ENCODE measurements at regions not wholly inside any gene's neighbourhood (a gene's known extent, or its start where the extent isn't known, plus 50 kb on each side); places are given as distances from the start of the nearest gene placed in this dataset.

GRCh38 chr2:105187531-105187930, 54.0 kb upstream of the GPR45 start:
- peaks cover 16 to 18% of the 10 kb centered on the region in 2 donors for H3K4me1 ChIP-seq (ENCODE audit: control insufficient read depth in 2 of 2, insufficient read depth in 2 of 2, low read length in 2 of 2)
- H3K36me3 ChIP-seq (replicated peaks in 1 of 2; ENCODE audit: control extremely low read depth in 1 of 2, control insufficient read depth in 1 of 2, extremely low read depth in 1 of 2, insufficient read depth in 2 of 2, low read length in 1 of 2): no peaks in the 10 kb centered on the region
- Mint-ChIP-seq H3K4me3 (no peak overlapping the region), H3K9me3 (ENCODE audit: insufficient read depth) (peaks cover 4% of the 10 kb centered on the region), H3K4me1 (peaks cover 16% of the 10 kb centered on the region), H3K27ac (no peak overlapping the region), H3K27me3 (peaks cover 11% of the 10 kb centered on the region)
- TF ChIP-seq CTCF (IDR thresholded peaks at IDR 0.05): no peak
- H2AFZ ChIP-seq (ENCODE audit: insufficient read depth, low read depth, low read length, poor library complexity, severe bottlenecking): no peak overlapping the region
- DNase-seq: no peak
- no peak overlapping the region for H3K4me2 ChIP-seq (replicated peaks; ENCODE audit: low read depth, low read length, poor library complexity, severe bottlenecking)
- H3K27ac ChIP-seq (ENCODE audit: low read length in 2 of 2): no peak overlapping the region
- H3K79me2 ChIP-seq (ENCODE audit: control insufficient read depth, insufficient read depth, low read length): no peaks in the 10 kb centered on the region
- intact Hi-C loops (cut with micrococcal nuclease): no loop called here
- WGBS (ENCODE audit: insufficient coverage): no CpG with 5 or more reads among the region's 7 CpGs
- H4K20me1 ChIP-seq (ENCODE audit: control insufficient read depth, insufficient read depth, low read length, poor library complexity, severe bottlenecking): no peaks in the 10 kb centered on the region
- ChIA-PET POLR2A (no interaction called here), CTCF (interaction anchor here (1.0 to 1.4 kb wide), 2 partner anchors 48 to 71 kb away, joined by 3 read pairs; no protein-coding TSS in a partner anchor)
- H3K4me3 ChIP-seq (ENCODE audit: control extremely low read depth in 1 of 5, extremely low read depth in 1 of 5, insufficient read depth in 1 of 5, low read depth in 2 of 5, low read length in 4 of 5): no peak overlapping the region
- no peak overlapping the region for H3K9ac ChIP-seq (ENCODE audit: low read length)
- peaks cover 1 to 10% (median 8%) of the 10 kb centered on the region in 3 donors for H3K9me3 ChIP-seq (ENCODE audit: control extremely low read depth in 1 of 3, control insufficient read depth in 2 of 3, insufficient read depth in 1 of 3, low read length in 2 of 3)
- peaks cover 0 to 5% (median 4%) of the 10 kb centered on the region in 4 experiments for H3K27me3 ChIP-seq (replicated peaks in 1 of 4; ENCODE audit: control extremely low read depth in 1 of 4, control insufficient read depth in 3 of 4, insufficient read depth in 4 of 4, low read length in 3 of 4)
- no peak for ATAC-seq (ENCODE audit: low read depth)

GRCh38 chr2:105188343-105188742, 53.2 kb upstream of the GPR45 start:
- H3K27ac Mint-ChIP-seq: no peak overlapping the region
- peaks cover 12 to 13% of the 10 kb centered on the region in 2 donors for H3K4me1 ChIP-seq (ENCODE audit: control insufficient read depth in 2 of 2, insufficient read depth in 2 of 2, low read length in 2 of 2)
- H3K9ac ChIP-seq (ENCODE audit: low read length): no peak overlapping the region
- H3K36me3 ChIP-seq (replicated peaks in 1 of 2; ENCODE audit: control extremely low read depth in 1 of 2, control insufficient read depth in 1 of 2, extremely low read depth in 1 of 2, insufficient read depth in 2 of 2, low read length in 1 of 2): no peaks in the 10 kb centered on the region
- no peak for DNase-seq
- ChIA-PET POLR2A (no interaction called here), CTCF (interaction anchor here (1.0 to 1.4 kb wide), 2 partner anchors 48 to 72 kb away, joined by 3 read pairs; no protein-coding TSS in a partner anchor)
- H3K4me3 Mint-ChIP-seq: no peak overlapping the region
- peaks cover 18% of the 10 kb centered on the region for H3K27me3 Mint-ChIP-seq
- TF ChIP-seq EZH2 (IDR thresholded peaks at IDR 0.05; ENCODE audit: borderline replicate concordance, insufficient read depth, low read depth, low read length, poor library complexity, severe bottlenecking): no peak
- TF ChIP-seq CTCF (IDR thresholded peaks at IDR 0.05): no peak
- no peak for ATAC-seq (ENCODE audit: low read depth)
- WGBS (ENCODE audit: insufficient coverage): 60% methylated on average over 1 of the region's 4 CpGs
- H3K9me3 ChIP-seq (ENCODE audit: control extremely low read depth in 1 of 3, control insufficient read depth in 2 of 3, insufficient read depth in 1 of 3, low read length in 2 of 3): peaks cover 1 to 10% (median 8%) of the 10 kb centered on the region in 3 donors
- H4K20me1 ChIP-seq (ENCODE audit: control insufficient read depth, insufficient read depth, low read length, poor library complexity, severe bottlenecking): no peaks in the 10 kb centered on the region
- no peak overlapping the region for H3K27ac ChIP-seq (ENCODE audit: low read length in 2 of 2)
- H3K9me3 Mint-ChIP-seq (ENCODE audit: insufficient read depth): peaks cover 4% of the 10 kb centered on the region
- peaks cover 0 to 5% (median 4%) of the 10 kb centered on the region in 4 experiments for H3K27me3 ChIP-seq (replicated peaks in 1 of 4; ENCODE audit: control extremely low read depth in 1 of 4, control insufficient read depth in 3 of 4, insufficient read depth in 4 of 4, low read length in 3 of 4)
- H3K4me2 ChIP-seq (replicated peaks; ENCODE audit: low read depth, low read length, poor library complexity, severe bottlenecking): no peak overlapping the region
- no peak overlapping the region for H3K4me3 ChIP-seq (ENCODE audit: control extremely low read depth in 1 of 5, extremely low read depth in 1 of 5, insufficient read depth in 1 of 5, low read depth in 2 of 5, low read length in 4 of 5)
- intact Hi-C loops (cut with micrococcal nuclease): no loop called here
- no peak overlapping the region for H2AFZ ChIP-seq (ENCODE audit: insufficient read depth, low read depth, low read length, poor library complexity, severe bottlenecking)
- peaks cover 11% of the 10 kb centered on the region for H3K4me1 Mint-ChIP-seq
- no peaks in the 10 kb centered on the region for H3K79me2 ChIP-seq (ENCODE audit: control insufficient read depth, insufficient read depth, low read length)
